Endodermal cell (in vitro differentiated cells): ENCODE measurements at regions not wholly inside any gene's neighbourhood (a gene's known extent, or its start where the extent isn't known, plus 50 kb on each side); places are given as distances from the start of the nearest gene placed in this dataset.

Source experiments
- DNase-seq: peaks from one replicate; pipeline ENCODE4 v3.0.0-alpha.2; 2017
- H3K27ac ChIP-seq: 2 replicates; pipeline ENCODE4 v1.5.1; 2013; ENCODE audit warnings: mild to moderate bottlenecking, low read depth, low read length, moderate library complexity
- H3K27me3 ChIP-seq: 2 replicates; pipeline ENCODE4 v1.6.1; 2013; ENCODE audit warnings: mild to moderate bottlenecking, low read length, moderate library complexity; ENCODE audit not compliant: insufficient read depth, control insufficient read depth, poor library complexity, severe bottlenecking
- H3K36me3 ChIP-seq: 2 replicates; pipeline ENCODE4 v1.7.0; 2013; ENCODE audit warnings: mild to moderate bottlenecking, low read length, moderate library complexity; ENCODE audit not compliant: control insufficient read depth, insufficient read depth
- H3K4me1 ChIP-seq: one replicate; pipeline ENCODE4 v1.7.0; 2013; ENCODE audit warnings: low read length; ENCODE audit not compliant: control insufficient read depth, insufficient read depth
- H3K4me3 ChIP-seq: 2 replicates; pipeline ENCODE4 v1.5.1; 2013; ENCODE audit warnings: mild to moderate bottlenecking, low read length, moderate library complexity
- H3K9ac ChIP-seq: 2 replicates; pipeline ENCODE4 v1.6.1; 2013; ENCODE audit warnings: mild to moderate bottlenecking, low read length, moderate library complexity; ENCODE audit not compliant: poor library complexity, severe bottlenecking; ENCODE audit errors: extremely low read depth
- H3K9me3 ChIP-seq: 2 replicates; pipeline ENCODE4 v1.6.1; 2013; ENCODE audit warnings: mild to moderate bottlenecking, low read length, moderate library complexity; ENCODE audit not compliant: control insufficient read depth
- H3K27ac Mint-ChIP-seq: 2 replicates; pipeline ENCODE4 v1.8.0; 2020; ENCODE audit warnings: mixed read lengths
- H3K27me3 Mint-ChIP-seq: 2 replicates; pipeline ENCODE4 v1.8.0; 2021; ENCODE audit warnings: mild to moderate bottlenecking, mixed read lengths; ENCODE audit not compliant: insufficient read depth
- H3K36me3 Mint-ChIP-seq: 2 replicates; pipeline ENCODE4 v1.8.0; 2020; ENCODE audit warnings: low read depth, mixed read lengths
- H3K4me1 Mint-ChIP-seq: 2 replicates; pipeline ENCODE4 v1.8.0; 2020; ENCODE audit warnings: mixed read lengths
- H3K4me3 Mint-ChIP-seq: 2 replicates; pipeline ENCODE4 v1.8.0; 2020; ENCODE audit warnings: mild to moderate bottlenecking, moderate library complexity, mixed read lengths
- H3K9me3 Mint-ChIP-seq: 2 replicates; pipeline ENCODE4 v1.8.0; 2020; ENCODE audit warnings: mild to moderate bottlenecking, mixed read lengths
- CTCF ChIP-seq: fragments of 200-600 bp; sonication (generic); conservative IDR thresholded peaks from 2 replicates; pipeline ENCODE4 v1.5.0; 2021; ENCODE audit warnings: antibody characterized with exemption, mild to moderate bottlenecking
- WGBS, 2 experiments: methylation state at CpG; one replicate each; pipeline versions ENCODE4 v1.1.5 to v1.1.7; 2013; ENCODE audit warnings: missing lambda C conversion rate in 2 of 2, mixed read lengths in 1 of 2; ENCODE audit not compliant: insufficient coverage in 1 of 2, insufficient read length in 1 of 2; 5-methylcytosine and 5-hydroxymethylcytosine counted together

- no peaks in the 10 kb centered on the region for H3K4me1 Mint-ChIP-seq
- peaks cover 33% of the 10 kb centered on the region for H3K9me3 Mint-ChIP-seq
- TF ChIP-seq CTCF: no peak
- peaks cover 11% of the 10 kb centered on the region for H3K27me3 Mint-ChIP-seq
- H3K36me3 ChIP-seq: no peaks in the 10 kb centered on the region
- no peaks in the 10 kb centered on the region for H3K4me1 ChIP-seq
- no peak overlapping the region for H3K27ac ChIP-seq
- H3K4me3 ChIP-seq: no peak overlapping the region
- peaks cover 3% of the 10 kb centered on the region for H3K36me3 Mint-ChIP-seq
- H3K9me3 ChIP-seq: peaks cover 85% of the 10 kb centered on the region
- H3K27ac Mint-ChIP-seq: no peak overlapping the region
- H3K9ac ChIP-seq: no peak overlapping the region
- DNase-seq: no peak
- 81 to 90% methylated on average over 2 to 5 of the region's 5 CpGs for WGBS, 2 experiments
- no peaks in the 10 kb centered on the region for H3K27me3 ChIP-seq
- H3K4me3 Mint-ChIP-seq: no peak overlapping the region
Measured at GRCh38 chr10:108784534-108784933, 1138.8 kb downstream of the XPNPEP1 start.

- H3K4me3 Mint-ChIP-seq: no peak overlapping the region
- Histone ChIP-seq H3K27ac (no peak overlapping the region), H3K36me3 (no peaks in the 10 kb centered on the region), H3K9me3 (peaks cover 89% of the 10 kb centered on the region), H3K27me3 (no peaks in the 10 kb centered on the region), H3K4me3 (no peak overlapping the region), H3K4me1 (no peaks in the 10 kb centered on the region), H3K9ac (no peak overlapping the region)
- 42 to 57% methylated on average over 1 of the region's 1 CpG for WGBS, 2 experiments
- H3K27me3 Mint-ChIP-seq: peaks cover 11% of the 10 kb centered on the region
- peak; percentile 83 for TF ChIP-seq CTCF
- peak; percentile 88 for DNase-seq
- H3K4me1 Mint-ChIP-seq: no peaks in the 10 kb centered on the region
- H3K36me3 Mint-ChIP-seq: peaks cover 3% of the 10 kb centered on the region
- H3K27ac Mint-ChIP-seq: no peak overlapping the region
- H3K9me3 Mint-ChIP-seq: peaks cover 33% of the 10 kb centered on the region
Measured at GRCh38 chr10:108783897-108784296, 1139.4 kb downstream of the XPNPEP1 start.

GRCh38 chr10:108782411-108782810 lies 1140.9 kb downstream of the XPNPEP1 start:
- Mint-ChIP-seq H3K9me3 (peaks cover 33% of the 10 kb centered on the region), H3K4me3 (no peak overlapping the region), H3K36me3 (peaks cover 3% of the 10 kb centered on the region), H3K27ac (no peak overlapping the region), H3K27me3 (peaks cover 11% of the 10 kb centered on the region), H3K4me1 (no peaks in the 10 kb centered on the region)
- no peak for DNase-seq
- no peak for TF ChIP-seq CTCF
- H3K27ac ChIP-seq: no peak overlapping the region
- peaks cover 86% of the 10 kb centered on the region for H3K9me3 ChIP-seq
- no peaks in the 10 kb centered on the region for H3K27me3 ChIP-seq
- H3K36me3 ChIP-seq: no peaks in the 10 kb centered on the region
- no peaks in the 10 kb centered on the region for H3K4me1 ChIP-seq
- no peak overlapping the region for H3K4me3 ChIP-seq
- 81% methylated on average over 3 of the region's 3 CpGs; no CpG with 5 or more reads in 1 of the 2 experiments for WGBS, 2 experiments
- no peak overlapping the region for H3K9ac ChIP-seq
